ENCODE measurements at regions not wholly inside any gene's neighbourhood (a gene's known extent, or its start where the extent isn't known, plus 50 kb on each side); places are given as distances from the start of the nearest gene placed in this dataset.
A peak's percentile ranks its signal among the peaks of the same experiment; 100 is the strongest.

GRCh38 chr6:47117314-47117713 lies 75.2 kb upstream of the ADGRF1 start (continued):
- TF ChIP-seq ARID5B (CRISPR knock-in tag; IDR thresholded peaks at IDR 0.05) (peak; percentile 66), PLSCR1 (CRISPR knock-in tag; IDR thresholded peaks at IDR 0.05; ENCODE audit: borderline replicate concordance) (no peak), ZBTB7A (CRISPR knock-in tag; IDR thresholded peaks at IDR 0.05) (no peak), NR2C2 (CRISPR knock-in tag; IDR thresholded peaks at IDR 0.05; ENCODE audit: borderline replicate concordance) (no peak), TBX3 (IDR thresholded peaks at IDR 0.05; ENCODE audit: borderline replicate concordance) (no peak), ZZZ3 (CRISPR knock-in tag; IDR thresholded peaks at IDR 0.05; ENCODE audit: borderline replicate concordance) (no peak), NR3C1 (CRISPR knock-in tag; IDR thresholded peaks at IDR 0.05) (no peak), PAX8 (CRISPR knock-in tag; IDR thresholded peaks at IDR 0.05; ENCODE audit: borderline replicate concordance) (no peak), ESRRA (CRISPR knock-in tag; IDR thresholded peaks at IDR 0.05; ENCODE audit: low read depth) (no peak), ZBTB26 (CRISPR knock-in tag; IDR thresholded peaks at IDR 0.05; ENCODE audit: borderline replicate concordance) (no peak), KAT8 (CRISPR knock-in tag; IDR thresholded peaks at IDR 0.05) (no peak), SIN3A (IDR thresholded peaks at IDR 0.05; ENCODE audit: borderline replicate concordance, low read depth, low read length) (no peak), ZNF773 (CRISPR knock-in tag; IDR thresholded peaks at IDR 0.05; ENCODE audit: borderline replicate concordance) (no peak), DDIT3 (CRISPR knock-in tag; IDR thresholded peaks at IDR 0.05) (no peak), HNF4A (CRISPR knock-in tag; IDR thresholded peaks at IDR 0.05) (peak; percentile 87)
